Stimulated activated naive CD8-positive, alpha-beta T cell treated with anti-CD3 and anti-CD28 coated beads, Interleukin-15, amount 100 ng/mL, for 72 hours (primary cell): ENCODE measurements at regions not wholly inside any gene's neighbourhood (a gene's known extent, or its start where the extent isn't known, plus 50 kb on each side); places are given as distances from the start of the nearest gene placed in this dataset.
"Not testable (repeated sequence)": the region's sequence is repeated elsewhere in the genome, so short reads cannot be mapped to it uniquely, and the experiment has no call there.

Experiments
- ATAC-seq: fragments of 150-1000 bp; cut with Tn5 transposase; 2 replicates; pipeline ENCODE4 v1.10.0; 2021; ENCODE audit warnings: mild to moderate bottlenecking, moderate library complexity
- DNase-seq, 2 donors: peaks; one replicate each; pipeline ENCODE4 v3.0.0; 2021 to 2022
- H3K27ac Mint-ChIP-seq, 2 donors: one replicate each; pipeline ENCODE4 v1.8.0; 2022; ENCODE audit warnings: mild to moderate bottlenecking in 2 of 2, mixed read lengths in 2 of 2, moderate library complexity in 2 of 2
- H3K27me3 Mint-ChIP-seq: one replicate; pipeline ENCODE4 v1.8.0; 2022; ENCODE audit warnings: mixed read lengths
- H3K4me1 Mint-ChIP-seq: one replicate; pipeline ENCODE4 v1.8.0; 2022; ENCODE audit warnings: mild to moderate bottlenecking, mixed read lengths
- H3K4me3 Mint-ChIP-seq, 2 donors: one replicate each; pipeline ENCODE4 v1.8.0; 2022; ENCODE audit warnings: mild to moderate bottlenecking in 2 of 2, mixed read lengths in 2 of 2, moderate library complexity in 1 of 2
- H3K9me3 Mint-ChIP-seq, 2 donors: one replicate each; pipeline ENCODE4 v1.8.0; 2022; ENCODE audit warnings: mixed read lengths in 2 of 2

DNA sequence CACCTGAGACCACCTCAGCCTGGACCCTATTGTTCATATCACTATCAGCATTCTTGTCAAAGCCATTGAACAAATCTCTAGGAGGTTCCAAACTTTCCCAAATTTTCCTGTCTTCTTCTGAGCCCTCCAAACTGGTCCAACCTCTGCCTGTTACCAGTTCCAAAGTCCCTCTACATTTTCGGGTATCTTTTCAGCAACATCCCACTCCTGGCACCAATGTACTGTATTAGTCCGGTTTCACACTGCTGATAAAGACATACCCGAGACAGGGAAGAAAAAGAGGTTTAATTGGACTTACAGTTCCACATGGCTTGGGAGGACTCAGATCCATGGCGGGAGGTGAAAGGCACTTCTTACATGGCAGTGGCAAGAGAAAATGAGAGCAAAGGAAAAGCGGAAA lies 101.9 kb downstream of the ANXA2 start:
- not testable (repeated sequence) for H3K27ac Mint-ChIP-seq, H3K4me1 Mint-ChIP-seq, H3K4me3 Mint-ChIP-seq, DNase-seq, ATAC-seq
- Mint-ChIP-seq H3K9me3 (peaks cover 8 to 14% of the 10 kb centered on the region in 2 donors), H3K27me3 (peaks cover 25% of the 10 kb centered on the region)

- Mint-ChIP-seq H3K4me1 (no peaks in the 10 kb centered on the region), H3K4me3 (no peak overlapping the region), H3K27ac (no peak overlapping the region), H3K27me3 (peaks cover 20% of the 10 kb centered on the region), H3K9me3 (peaks cover 8 to 14% of the 10 kb centered on the region in 2 donors)
- ATAC-seq (no peak), DNase-seq (no peak)
Observed at GRCh38 chr15:60297047-60297446, 100.7 kb downstream of the ANXA2 start.
